ENCODE measurements at regions not wholly inside any gene's neighbourhood (a gene's known extent, or its start where the extent isn't known, plus 50 kb on each side); places are given as distances from the start of the nearest gene placed in this dataset.
A peak's percentile ranks its signal among the peaks of the same experiment; 100 is the strongest.
"Not testable (repeated sequence)": the region's sequence is repeated elsewhere in the genome, so short reads cannot be mapped to it uniquely, and the experiment has no call there.

DNA sequence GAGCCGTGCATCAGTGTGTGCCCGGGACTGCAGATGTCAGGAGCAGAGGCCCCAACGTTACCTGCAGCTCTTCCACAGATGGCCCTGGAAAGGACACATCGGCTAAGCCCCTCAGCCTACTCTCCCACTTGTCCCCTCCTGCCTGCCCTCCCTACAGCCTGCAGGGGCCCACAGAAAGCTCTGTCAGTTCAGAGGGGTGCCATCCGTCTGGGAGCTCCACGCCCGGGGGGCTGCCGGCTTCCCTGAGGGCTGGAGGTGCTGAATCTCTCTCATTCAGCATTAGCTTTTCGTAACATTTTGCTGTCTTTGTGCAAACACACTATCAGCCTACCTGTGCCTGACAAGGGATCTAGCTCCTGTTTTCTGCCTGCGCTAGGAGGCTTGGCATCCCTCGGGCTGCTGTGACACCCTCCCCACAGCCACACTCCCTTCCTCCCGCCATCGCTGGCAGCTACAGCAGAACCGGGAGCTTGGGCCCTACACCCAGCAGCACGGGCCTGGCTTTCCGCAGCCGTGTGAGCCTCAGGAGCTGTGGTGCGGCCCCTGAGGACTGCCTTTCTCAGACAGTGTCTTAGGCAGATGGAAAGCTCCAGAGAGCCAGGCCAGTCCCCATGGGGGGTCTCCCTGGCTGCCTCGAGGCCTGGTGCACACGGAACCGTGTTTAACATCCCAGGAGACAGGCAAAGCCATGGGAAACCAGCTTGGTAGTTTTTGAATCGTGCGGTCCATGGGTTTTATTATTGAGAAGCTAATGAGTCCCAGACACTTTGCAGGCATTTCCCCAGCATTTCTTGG lies 198.3 kb upstream of the B3GAT1 start:
- no peak for DNase-seq
- TF ChIP-seq POLR2A (IDR thresholded peaks at IDR 0.05; ENCODE audit: low read length) (no peak), GATA1 (IDR thresholded peaks at IDR 0.05; ENCODE audit: low read depth, low read length) (no peak)

DNA sequence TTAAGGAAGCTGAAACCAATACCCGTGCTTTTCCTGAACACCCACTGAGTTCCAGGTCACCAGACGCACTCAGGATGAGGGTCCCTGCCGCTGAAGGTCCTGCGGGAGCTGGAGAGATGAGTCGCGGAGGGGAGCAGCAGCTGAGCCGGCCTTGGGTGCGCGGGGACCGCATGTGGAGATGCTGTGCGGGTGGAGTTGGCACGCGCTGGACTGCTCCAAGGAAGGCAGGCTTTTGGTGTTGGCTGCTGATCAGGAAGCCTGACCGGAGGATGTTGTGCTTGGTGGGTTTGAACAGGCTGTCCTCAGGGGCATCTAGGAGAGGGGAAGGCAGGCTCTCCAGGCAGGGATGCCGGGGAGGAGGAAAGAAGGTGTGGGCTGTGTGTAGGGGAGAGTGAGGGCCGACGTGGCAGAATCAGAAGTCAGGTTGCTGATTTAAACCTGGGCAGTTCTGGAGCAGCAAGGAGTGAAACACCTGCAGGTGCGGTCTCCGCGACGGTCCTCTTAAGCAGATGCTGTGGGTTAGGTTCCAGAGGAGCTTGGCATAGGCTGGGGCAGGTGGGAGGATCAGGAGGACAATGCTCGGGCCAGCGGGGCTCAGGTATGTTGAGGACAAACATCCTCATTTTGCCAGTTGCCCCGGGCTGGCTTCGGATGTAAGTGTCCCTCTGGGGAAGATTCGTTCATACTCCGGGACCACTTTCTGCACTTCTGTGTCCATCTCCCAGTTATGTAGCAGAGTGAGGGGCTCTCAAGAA lies 197.5 kb upstream of the B3GAT1 start:
- no peak for TF ChIP-seq POLR2A (IDR thresholded peaks at IDR 0.05; ENCODE audit: low read length)
- no peak for TF ChIP-seq GATA1 (IDR thresholded peaks at IDR 0.05; ENCODE audit: low read depth, low read length)
- DNase-seq = no peak

DNA sequence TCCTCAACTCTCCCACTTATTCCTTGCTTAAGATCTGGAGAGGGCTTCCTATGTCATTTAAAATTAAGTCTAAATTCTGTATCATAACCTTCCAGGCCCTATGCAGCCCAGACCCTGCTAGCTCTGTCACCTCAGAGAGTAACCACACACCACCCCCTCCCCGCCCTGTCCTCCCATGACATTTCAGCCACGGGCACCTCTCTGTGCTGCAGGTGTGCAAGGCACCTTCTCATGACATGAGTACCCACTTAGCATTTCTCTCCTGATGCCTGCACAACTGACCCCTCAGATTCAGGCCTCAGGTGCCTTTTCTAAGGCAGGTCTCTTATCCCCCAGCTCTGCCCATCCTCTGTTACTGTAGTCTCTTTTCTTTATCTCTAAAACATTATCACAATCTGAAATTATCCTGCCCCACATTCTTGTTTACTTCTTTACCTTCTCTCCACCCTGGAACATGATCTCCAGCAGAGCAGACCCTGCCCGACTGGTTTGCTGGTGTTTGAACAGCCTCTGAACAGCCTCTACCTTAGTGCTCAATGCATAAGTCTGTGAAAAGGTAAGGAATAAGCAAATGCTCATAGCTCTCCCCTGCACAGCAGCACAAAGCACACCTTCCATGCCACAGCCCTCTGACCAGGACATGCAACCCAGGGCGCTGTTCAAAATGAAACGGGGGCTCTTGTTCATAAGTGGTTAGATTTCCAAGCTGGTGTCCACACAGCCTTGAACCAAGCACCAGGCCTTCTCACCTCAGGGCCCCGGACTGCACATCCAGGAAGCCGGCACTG lies 196.1 kb upstream of the B3GAT1 start:
- DNase-seq = no peak
- TF ChIP-seq POLR2A (IDR thresholded peaks at IDR 0.05; ENCODE audit: low read length) = no peak
- TF ChIP-seq GATA1 (IDR thresholded peaks at IDR 0.05; ENCODE audit: low read depth, low read length) = no peak

DNA sequence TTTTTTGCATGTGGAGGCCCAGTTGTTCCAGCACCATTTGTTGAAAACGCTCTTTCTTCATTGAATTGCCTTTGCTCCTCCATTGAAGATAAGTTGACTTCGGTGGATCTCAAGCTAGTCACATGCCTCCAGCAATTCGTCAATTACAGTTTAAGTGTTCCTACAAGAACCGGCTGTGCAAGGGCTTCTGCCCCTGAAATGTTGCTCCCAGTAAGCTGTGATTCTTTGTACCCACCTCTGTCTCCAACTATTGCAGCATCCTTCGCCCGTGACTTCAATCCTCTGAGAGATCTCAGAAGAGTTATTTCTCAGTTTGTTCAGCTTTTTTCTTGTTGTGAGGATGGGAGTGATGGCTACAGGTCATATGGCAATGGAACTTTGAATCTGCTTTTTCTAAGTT lies 194.2 kb upstream of the B3GAT1 start:
- DNase-seq = no peak
- TF ChIP-seq POLR2A (IDR thresholded peaks at IDR 0.05; ENCODE audit: low read length) = no peak
- TF ChIP-seq GATA1 (IDR thresholded peaks at IDR 0.05; ENCODE audit: low read depth, low read length) = no peak

DNA sequence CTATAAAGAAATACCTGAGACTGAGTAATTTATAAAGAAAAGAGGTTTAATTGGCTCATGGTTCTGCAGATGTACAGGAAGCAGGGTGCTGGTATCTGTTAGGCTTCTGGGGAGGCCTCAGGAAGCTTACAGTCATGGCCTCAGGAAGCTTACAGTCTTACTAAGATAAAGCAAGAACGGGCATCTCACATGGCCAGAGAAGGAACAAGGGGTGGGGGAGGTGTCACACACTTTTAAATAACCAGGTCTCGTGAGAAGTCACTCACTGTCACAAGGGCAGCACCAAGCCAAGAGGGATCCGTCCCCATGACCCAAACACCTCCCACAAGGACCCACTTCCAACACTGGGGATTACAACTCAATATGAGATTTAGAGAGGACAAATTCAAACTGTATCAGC lies 192.8 kb upstream of the B3GAT1 start:
- TF ChIP-seq POLR2A (IDR thresholded peaks at IDR 0.05; ENCODE audit: low read length) (no peak), GATA1 (IDR thresholded peaks at IDR 0.05; ENCODE audit: low read depth, low read length) (no peak)
- no peak for DNase-seq

DNA sequence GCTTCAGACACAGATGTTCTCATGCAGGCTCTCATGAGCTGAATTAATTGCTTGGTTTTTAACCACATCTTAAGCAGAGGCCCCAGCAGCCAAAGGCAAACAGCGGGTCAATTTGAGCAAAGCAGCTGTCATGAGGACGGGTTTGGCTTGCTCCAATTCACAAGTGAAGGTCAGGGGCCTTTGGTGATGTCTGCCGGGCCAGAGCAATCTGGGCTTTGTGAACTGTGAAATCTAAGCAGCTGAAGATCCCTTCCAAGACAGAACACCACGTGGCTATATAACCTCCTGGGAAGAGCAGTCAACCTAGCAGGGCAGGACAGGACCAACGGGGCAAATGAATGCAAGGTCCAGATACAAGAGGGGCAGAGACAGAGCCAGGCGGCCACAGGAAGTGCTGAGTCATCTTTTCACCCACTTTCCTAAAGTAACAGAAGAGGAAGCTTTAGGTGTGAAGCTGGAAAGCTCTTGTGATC lies 187.3 kb upstream of the B3GAT1 start:
- peak in 1 of 2 experiments; percentile 4 for DNase-seq
- TF ChIP-seq POLR2A (IDR thresholded peaks at IDR 0.05; ENCODE audit: low read length) (no peak), GATA1 (IDR thresholded peaks at IDR 0.05; ENCODE audit: low read depth, low read length) (no peak)

DNA sequence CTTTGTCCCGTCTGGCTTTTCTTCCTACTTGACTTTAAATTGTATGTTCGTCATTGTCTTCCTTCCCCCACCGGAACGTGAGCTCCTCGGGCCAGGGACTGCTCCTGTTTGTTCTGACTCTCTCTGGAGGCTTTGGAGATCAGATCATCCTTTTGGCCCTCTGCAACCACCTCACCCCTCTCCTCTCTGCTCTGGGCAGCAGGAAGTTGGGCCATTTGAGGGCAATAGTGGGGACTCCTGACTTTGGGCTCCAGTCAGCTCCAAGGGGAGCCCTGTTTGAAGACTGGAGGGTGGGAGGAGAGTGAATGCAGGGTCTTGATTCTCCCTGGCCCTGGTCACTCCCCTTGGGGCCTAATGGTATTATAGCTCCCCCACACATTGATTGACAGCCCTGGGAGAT lies 186.3 kb upstream of the B3GAT1 start:
- TF ChIP-seq GATA1 (IDR thresholded peaks at IDR 0.05; ENCODE audit: low read depth, low read length) = no peak
- TF ChIP-seq POLR2A (IDR thresholded peaks at IDR 0.05; ENCODE audit: low read length) = no peak
- DNase-seq = no peak

DNA sequence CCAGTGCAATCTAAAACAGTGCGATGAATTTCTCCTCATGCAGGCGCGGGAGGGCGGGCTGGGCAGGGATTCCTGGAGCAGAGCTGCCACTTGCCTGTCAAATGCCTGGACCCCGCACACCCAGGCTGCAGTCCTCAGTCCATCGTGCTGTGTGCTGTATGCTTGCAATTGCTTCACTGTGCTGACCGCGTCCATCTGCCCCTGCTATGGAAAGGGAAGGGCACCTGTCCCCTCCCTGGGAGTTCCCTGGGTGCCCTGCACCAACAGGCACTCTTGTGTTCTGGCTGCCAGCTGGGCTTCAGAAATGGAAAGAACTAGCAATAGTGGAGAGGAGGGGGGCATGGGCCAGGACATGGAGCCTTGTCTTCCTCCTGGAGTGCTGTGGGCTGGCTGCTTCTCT lies 185.4 kb upstream of the B3GAT1 start:
- no peak for DNase-seq
- TF ChIP-seq POLR2A (IDR thresholded peaks at IDR 0.05; ENCODE audit: low read length) = no peak
- no peak for TF ChIP-seq GATA1 (IDR thresholded peaks at IDR 0.05; ENCODE audit: low read depth, low read length)

DNA sequence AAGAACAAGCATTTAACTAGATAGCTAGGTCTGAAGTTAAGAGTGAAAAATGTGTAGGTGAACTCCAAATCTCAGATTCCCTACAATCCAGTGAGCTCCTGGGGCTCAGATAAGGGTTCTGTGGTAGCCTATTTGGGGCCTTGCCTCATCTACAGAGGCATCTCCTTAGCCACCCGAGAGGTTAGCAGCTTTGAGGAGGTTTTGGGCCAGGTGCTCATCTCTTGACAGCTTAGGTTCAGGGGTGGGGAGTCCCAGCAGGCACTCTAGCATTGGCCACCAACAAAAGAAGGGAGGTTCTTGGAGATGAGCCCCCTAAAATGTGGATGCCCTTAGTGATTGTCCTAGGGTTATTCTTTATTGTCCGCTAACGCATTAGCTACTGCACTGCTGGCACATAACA lies 184.4 kb upstream of the B3GAT1 start:
- DNase-seq = no peak
- TF ChIP-seq POLR2A (IDR thresholded peaks at IDR 0.05; ENCODE audit: low read length) (no peak), GATA1 (IDR thresholded peaks at IDR 0.05; ENCODE audit: low read depth, low read length) (no peak)

DNA sequence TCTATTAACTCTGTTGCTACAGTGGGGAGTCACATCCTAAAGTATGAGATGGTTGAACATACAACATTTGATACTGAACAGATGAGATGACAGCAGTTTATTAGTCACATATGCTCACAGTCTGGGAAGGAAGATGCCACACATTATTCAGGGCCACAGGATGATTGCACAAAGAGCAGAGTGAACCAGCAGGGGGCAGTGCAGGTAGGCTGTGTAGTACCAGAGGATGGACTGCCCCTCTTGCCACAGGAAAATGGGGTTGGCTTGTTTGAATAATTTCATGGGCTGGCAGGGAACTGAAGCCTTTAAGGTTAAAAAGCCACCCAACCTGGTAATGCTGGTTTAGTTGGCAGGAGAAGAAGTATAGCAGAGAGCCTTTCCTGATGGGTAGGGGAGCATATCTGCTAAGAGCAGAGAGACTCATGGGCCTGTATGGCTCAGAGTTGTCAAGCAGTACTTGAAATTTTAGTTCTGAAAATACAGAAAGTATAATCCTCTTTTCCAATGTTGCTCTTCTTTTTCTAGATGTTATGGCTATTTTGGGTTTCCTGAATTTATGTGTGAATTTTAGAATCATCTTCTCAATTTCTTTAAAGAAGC lies 180.4 kb upstream of the B3GAT1 start:
- DNase-seq = peak; percentile 35 to 53
- TF ChIP-seq GATA1 (IDR thresholded peaks at IDR 0.05; ENCODE audit: low read depth, low read length) (no peak), POLR2A (IDR thresholded peaks at IDR 0.05; ENCODE audit: low read length) (no peak)

DNA sequence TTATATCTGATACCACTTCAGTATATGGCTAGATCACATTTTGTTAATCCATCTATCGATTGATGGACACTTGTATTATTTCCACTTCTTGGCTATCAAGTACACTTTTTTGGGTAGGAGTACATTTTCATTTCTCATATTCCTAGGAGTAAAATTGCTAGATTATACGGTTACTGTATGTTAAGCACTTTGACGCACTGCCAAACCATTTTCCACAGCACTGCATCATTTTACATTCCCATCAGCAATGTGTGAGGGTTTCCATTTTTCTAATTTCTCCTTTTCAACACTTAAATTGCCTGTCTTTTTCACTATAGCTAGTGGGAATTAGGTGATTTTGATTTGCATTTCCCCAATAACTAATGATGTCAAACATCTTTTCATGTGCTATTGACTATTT lies 179.3 kb upstream of the B3GAT1 start:
- DNase-seq = no peak
- TF ChIP-seq POLR2A (IDR thresholded peaks at IDR 0.05; ENCODE audit: low read length) (no peak), GATA1 (IDR thresholded peaks at IDR 0.05; ENCODE audit: low read depth, low read length) (no peak)

DNA sequence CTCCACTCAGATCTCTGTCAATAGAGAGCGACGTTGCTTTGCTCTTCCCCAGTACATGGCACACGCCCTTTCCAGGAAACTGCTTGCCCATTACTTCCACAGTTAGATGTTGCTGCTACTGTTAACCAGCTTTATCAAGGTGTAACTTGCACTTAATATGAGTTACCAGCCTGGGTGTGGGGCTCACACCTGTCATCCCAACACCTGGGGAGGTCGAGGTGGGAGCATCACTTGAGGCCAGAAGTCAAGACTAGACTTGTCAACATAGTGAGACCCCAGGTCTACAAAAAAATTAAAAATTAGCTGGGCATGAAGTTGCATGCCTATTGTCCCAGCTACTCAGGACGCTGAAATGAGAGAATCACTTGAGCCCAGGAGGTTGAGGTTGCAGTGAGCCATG lies 177.1 kb upstream of the B3GAT1 start:
- no peak for DNase-seq
- TF ChIP-seq GATA1 (IDR thresholded peaks at IDR 0.05; ENCODE audit: low read depth, low read length) (no peak), POLR2A (IDR thresholded peaks at IDR 0.05; ENCODE audit: low read length) (no peak)

DNA sequence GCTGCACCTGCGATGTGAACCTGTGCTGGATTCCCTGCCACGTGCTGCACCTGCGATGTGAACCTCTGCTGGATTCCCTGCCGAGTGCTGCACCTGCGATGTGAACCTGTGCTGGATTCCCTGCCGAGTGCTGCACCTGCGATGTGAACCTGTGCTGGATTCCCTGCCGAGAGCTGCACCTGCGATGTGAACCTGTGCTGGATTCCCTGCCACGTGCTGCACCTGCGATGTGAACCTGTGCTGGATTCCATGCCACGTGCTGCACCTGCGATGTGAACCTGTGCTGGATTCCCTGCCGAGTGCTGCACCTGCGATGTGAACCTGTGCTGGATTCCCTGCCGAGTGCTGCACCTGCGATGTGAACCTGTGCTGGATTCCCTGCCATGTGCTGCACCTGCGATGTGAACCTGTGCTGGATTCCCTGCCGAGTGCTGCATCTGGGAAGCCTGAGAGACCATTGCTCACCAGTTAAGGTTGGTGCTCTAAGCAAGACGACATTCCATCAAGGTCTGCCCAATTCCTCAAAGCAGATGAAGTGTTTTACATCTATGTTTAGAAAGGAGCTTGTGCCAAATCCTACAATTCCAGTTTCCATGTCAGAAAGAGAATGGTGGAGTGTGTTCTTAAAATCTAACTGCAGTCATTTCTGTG lies 176.5 kb upstream of the B3GAT1 start:
- not testable (repeated sequence) for DNase-seq
